AG10803 (cell line): ENCODE measurements at regions not wholly inside any gene's neighbourhood (a gene's known extent, or its start where the extent isn't known, plus 50 kb on each side); places are given as distances from the start of the nearest gene placed in this dataset.

Experiments
- DNase-seq: peaks from one replicate; pipeline ENCODE4 v3.0.0; 2010; ENCODE audit warnings: low read depth
- H3K4me3 ChIP-seq: 2 replicates; pipeline ENCODE4 v1.5.1; 2011; ENCODE audit warnings: mild to moderate bottlenecking, low read length, control low read depth
- TF ChIP-seq, protein P1 (sequence below): conservative IDR thresholded peaks from 2 replicates; pipeline ENCODE4 v1.5.1; 2011; ENCODE audit warnings: mild to moderate bottlenecking, low read length, control low read depth, inconsistent platforms

DNA sequence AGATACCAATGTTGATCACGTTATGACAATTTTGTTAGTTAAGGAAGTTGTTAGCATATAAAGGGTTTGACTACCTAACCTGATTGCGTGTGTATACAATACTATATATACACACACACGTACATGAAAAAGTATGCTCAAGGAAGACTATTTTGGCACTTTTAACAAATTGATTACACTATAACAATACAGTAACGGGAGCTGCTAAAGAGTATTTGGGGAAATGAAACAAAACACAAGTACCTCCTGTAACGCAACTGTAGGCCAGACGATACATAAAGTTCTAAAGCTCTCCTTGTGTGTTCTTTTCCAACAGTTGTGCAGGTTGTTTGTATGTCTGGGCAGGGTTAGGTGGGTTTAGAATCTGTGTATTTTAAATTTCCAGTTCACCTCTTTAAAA lies 98.7 kb downstream of the PLEKHG1 start:
- no peak for DNase-seq
- TF ChIP-seq, protein P1, sequence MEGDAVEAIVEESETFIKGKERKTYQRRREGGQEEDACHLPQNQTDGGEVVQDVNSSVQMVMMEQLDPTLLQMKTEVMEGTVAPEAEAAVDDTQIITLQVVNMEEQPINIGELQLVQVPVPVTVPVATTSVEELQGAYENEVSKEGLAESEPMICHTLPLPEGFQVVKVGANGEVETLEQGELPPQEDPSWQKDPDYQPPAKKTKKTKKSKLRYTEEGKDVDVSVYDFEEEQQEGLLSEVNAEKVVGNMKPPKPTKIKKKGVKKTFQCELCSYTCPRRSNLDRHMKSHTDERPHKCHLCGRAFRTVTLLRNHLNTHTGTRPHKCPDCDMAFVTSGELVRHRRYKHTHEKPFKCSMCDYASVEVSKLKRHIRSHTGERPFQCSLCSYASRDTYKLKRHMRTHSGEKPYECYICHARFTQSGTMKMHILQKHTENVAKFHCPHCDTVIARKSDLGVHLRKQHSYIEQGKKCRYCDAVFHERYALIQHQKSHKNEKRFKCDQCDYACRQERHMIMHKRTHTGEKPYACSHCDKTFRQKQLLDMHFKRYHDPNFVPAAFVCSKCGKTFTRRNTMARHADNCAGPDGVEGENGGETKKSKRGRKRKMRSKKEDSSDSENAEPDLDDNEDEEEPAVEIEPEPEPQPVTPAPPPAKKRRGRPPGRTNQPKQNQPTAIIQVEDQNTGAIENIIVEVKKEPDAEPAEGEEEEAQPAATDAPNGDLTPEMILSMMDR, result no peak

DNA sequence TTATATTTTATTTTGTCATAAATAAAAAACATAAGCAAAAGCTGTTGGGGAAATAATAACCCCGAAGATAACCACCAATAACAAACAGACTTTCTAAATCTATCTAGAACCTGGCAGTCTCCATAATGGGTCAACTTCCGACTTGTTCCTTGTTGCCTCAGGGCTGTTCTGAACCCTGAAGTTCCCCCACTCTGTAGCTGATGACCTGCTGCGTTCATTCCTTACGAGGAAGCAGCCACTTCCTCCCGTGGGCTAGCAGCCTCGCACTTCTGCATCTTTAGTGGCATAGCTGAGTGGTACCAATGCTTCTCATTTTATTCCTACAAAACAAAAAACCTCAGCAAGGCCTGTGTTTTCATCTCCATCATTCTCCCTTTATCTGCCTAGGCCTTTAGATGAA lies 103.0 kb downstream of the PLEKHG1 start:
- H3K4me3 ChIP-seq, result no peak overlapping the region
- no peak for DNase-seq
- TF ChIP-seq, protein P1, result no peak

More for the DNA sequence above, 98.7 kb downstream of the PLEKHG1 start:
- H3K4me3 ChIP-seq, result no peak overlapping the region

DNA sequence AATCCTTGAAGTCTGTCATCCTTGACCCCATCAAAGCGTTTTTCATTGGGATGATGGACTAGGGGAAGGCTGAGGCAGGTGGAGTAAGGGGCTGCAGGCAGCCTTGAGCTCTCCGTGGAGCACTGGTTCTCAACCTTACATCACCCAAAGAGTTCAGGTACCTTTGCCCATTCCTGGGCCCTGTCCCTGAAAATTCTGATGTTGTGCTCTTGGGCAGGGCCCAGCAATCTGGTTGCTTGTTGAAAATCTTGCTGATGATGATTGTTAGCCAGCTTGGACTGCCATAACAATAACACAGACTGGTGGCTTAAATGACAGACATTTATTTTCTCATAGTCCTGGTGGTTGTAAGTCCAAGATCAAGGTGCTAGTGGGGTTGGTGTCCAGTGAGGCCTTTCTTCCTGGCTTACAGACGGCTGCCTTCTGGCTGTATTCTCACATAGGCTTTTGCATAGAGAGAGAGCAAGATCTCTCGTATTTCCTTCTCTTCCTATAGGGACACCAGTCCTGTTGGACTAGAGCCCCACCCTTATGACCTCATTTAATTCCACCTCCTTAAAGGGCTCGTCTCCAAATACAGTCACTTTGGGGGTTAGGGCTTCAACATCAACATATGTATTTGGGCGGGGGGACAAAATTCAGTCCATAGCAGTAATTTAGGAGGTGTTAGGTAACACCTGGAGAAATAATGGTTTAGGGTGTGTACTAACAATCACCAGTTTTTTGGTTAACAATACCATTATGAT lies 104.9 kb downstream of the PLEKHG1 start:
- H3K4me3 ChIP-seq, result no peak overlapping the region
- TF ChIP-seq, protein P1, result no peak

DNA sequence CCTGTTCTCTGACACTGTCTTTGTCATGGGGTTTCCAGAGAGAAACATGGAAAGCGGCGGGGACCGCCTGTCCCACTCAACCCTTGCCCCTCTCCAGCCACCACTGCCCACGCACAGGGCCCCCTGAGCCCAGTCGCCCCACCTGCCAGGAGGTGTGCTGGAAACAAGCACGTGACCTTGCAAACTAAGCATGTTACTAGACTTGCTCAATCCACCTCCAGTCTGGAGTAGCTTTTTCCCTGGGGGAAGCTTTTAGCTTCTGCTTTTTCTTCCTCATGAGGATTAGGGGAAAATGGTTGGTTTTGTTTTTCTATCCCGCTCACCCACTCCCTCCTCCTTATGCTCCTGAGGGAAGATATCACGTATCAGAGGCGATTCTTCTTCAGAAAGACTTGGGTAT lies 105.7 kb downstream of the PLEKHG1 start:
- H3K4me3 ChIP-seq, result no peak overlapping the region
- no peak for DNase-seq
- TF ChIP-seq, protein P1, result no peak

More for the DNA sequence above, 104.9 kb downstream of the PLEKHG1 start:
- no peak for DNase-seq

DNA sequence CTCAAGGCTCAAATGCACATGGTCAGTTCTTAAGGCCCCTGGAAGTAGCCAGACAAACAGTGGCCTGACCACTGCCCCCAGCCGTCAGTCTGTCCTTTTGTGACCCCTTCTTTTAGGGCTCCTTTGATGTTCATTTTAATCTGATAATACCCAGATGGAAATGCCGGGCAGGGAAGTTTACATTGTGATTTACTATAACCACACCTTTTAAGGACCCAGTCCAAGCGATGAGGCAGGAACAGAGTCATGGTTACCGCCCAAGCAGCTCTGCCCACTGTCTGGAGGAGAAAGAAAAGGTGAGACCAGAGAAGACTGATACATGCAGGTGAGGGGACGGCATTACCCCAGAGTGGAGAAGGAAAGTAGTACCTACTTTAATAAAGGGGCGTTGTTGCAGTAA lies 110.6 kb downstream of the PLEKHG1 start:
- TF ChIP-seq, protein P1, result no peak
- DNase-seq, result no peak
- no peak overlapping the region for H3K4me3 ChIP-seq

DNA sequence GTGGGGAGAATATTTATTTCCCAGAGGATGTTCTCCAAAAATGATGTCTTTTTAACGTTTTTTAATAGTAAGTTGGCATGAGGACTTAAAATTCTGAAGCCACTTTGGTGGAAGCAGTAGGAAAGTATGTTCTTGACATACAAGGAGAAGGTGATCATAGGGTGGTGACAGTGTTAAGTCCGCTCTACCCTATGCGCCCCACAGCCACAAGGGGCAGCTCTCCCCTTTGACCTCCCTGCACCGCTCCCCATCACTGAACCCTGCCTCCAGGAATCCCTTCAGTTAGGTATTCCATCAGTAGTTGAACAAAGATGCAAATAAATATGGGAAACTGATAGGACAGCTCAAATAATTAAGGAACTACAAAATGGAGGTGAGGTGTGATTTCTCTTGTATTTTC lies 111.4 kb downstream of the PLEKHG1 start:
- no peak overlapping the region for H3K4me3 ChIP-seq
- no peak for DNase-seq
- TF ChIP-seq, protein P1, result no peak
